H9 (cell line): ENCODE measurements at regions not wholly inside any gene's neighbourhood (a gene's known extent, or its start where the extent isn't known, plus 50 kb on each side); places are given as distances from the start of the nearest gene placed in this dataset.

Experiments
- DNase-seq: peaks from one replicate; pipeline ENCODE4 v3.0.0-alpha.2; 2017
- H2AFZ ChIP-seq: one replicate; pipeline ENCODE4 v1.6.1; 2013; ENCODE audit warnings: mild to moderate bottlenecking, low read length, control low read depth, moderate library complexity
- H2AK5ac ChIP-seq: 2 replicates; pipeline ENCODE4 v1.6.1; 2013; ENCODE audit warnings: low read length, control low read depth, mixed read lengths; ENCODE audit not compliant: insufficient read length
- H2BK120ac ChIP-seq: one replicate; pipeline ENCODE4 v1.6.1; 2013; ENCODE audit warnings: low read depth, mild to moderate bottlenecking, low read length, control low read depth, inconsistent platforms; ENCODE audit not compliant: poor library complexity, severe bottlenecking
- H2BK12ac ChIP-seq: 2 replicates; pipeline ENCODE4 v1.6.1; 2013; ENCODE audit warnings: low read length, control low read depth, mixed read lengths, low read depth; ENCODE audit not compliant: insufficient read length
- H2BK15ac ChIP-seq: 2 replicates; pipeline ENCODE4 v1.6.1; 2013; ENCODE audit warnings: low read depth, low read length, control low read depth
- H2BK20ac ChIP-seq: one replicate; pipeline ENCODE4 v1.6.1; 2013; ENCODE audit warnings: low read depth, mild to moderate bottlenecking, low read length, control low read depth, inconsistent platforms; ENCODE audit not compliant: poor library complexity, severe bottlenecking
- H2BK5ac ChIP-seq: 2 replicates; pipeline ENCODE4 v1.6.1; 2013; ENCODE audit warnings: low read length, control low read depth, mixed read lengths; ENCODE audit not compliant: insufficient read length
- H3K14ac ChIP-seq: 2 replicates; pipeline ENCODE4 v1.6.1; 2013; ENCODE audit warnings: low read length, control low read depth; ENCODE audit not compliant: insufficient read depth
- H3K18ac ChIP-seq: 2 replicates; pipeline ENCODE4 v1.6.1; 2013; ENCODE audit warnings: low read depth, mild to moderate bottlenecking, mixed read lengths, low read length, control low read depth; ENCODE audit not compliant: insufficient read length
- H3K23ac ChIP-seq: 2 replicates; pipeline ENCODE4 v1.6.1; 2013; ENCODE audit warnings: low read length, control low read depth, mixed read lengths, low read depth; ENCODE audit not compliant: insufficient read length
- H3K23me2 ChIP-seq: 2 replicates; pipeline ENCODE4 v1.6.1; 2013; ENCODE audit warnings: low read depth, mild to moderate bottlenecking, mixed read lengths, low read length, control low read depth; ENCODE audit not compliant: insufficient read length, poor library complexity, severe bottlenecking
- H3K27ac ChIP-seq: 2 replicates; pipeline ENCODE4 v1.5.1; 2013; ENCODE audit warnings: low read length, control low read depth, mixed read lengths, low read depth; ENCODE audit not compliant: insufficient read length
- H3K27me3 ChIP-seq: 2 replicates; pipeline ENCODE4 v1.6.1; 2013; ENCODE audit warnings: low read length, control low read depth, inconsistent platforms; ENCODE audit not compliant: insufficient read depth
- H3K4ac ChIP-seq: 2 replicates; pipeline ENCODE4 v1.6.1; 2013; ENCODE audit warnings: low read depth, mild to moderate bottlenecking, control low read depth, inconsistent platforms, low read length, moderate library complexity
- H3K4me1 ChIP-seq: 2 replicates; pipeline ENCODE4 v1.6.1; 2013; ENCODE audit warnings: low read length, control low read depth, inconsistent platforms; ENCODE audit not compliant: insufficient read depth
- H3K4me2 ChIP-seq: 2 replicates; pipeline ENCODE4 v1.6.1; 2013; ENCODE audit warnings: low read length, control low read depth, mixed read lengths; ENCODE audit not compliant: insufficient read length, insufficient read depth
- H3K56ac ChIP-seq: 2 replicates; pipeline ENCODE4 v1.6.1; 2013; ENCODE audit warnings: low read depth, mild to moderate bottlenecking, mixed read lengths, low read length, control low read depth; ENCODE audit not compliant: insufficient read length
- H3K79me1 ChIP-seq: 2 replicates; pipeline ENCODE4 v1.6.1; 2013; ENCODE audit warnings: low read depth, mild to moderate bottlenecking, moderate library complexity, low read length, control low read depth, inconsistent platforms; ENCODE audit not compliant: insufficient read depth, poor library complexity, severe bottlenecking
- H3K79me2 ChIP-seq: 2 replicates; pipeline ENCODE4 v1.6.1; 2013; ENCODE audit warnings: low read length, control low read depth, inconsistent platforms; ENCODE audit not compliant: insufficient read depth
- H3K9ac ChIP-seq: 2 replicates; pipeline ENCODE4 v1.6.1; 2013; ENCODE audit warnings: low read length, control low read depth, mixed read lengths; ENCODE audit not compliant: insufficient read length; ENCODE audit errors: extremely low read depth
- H3K9me3 ChIP-seq: one replicate; pipeline ENCODE4 v1.6.1; 2013; ENCODE audit warnings: low read depth, low read length, inconsistent platforms; ENCODE audit not compliant: control insufficient read depth
- H3T11ph ChIP-seq: one replicate; pipeline ENCODE4 v1.6.1; 2013; ENCODE audit warnings: mild to moderate bottlenecking, low read length, control low read depth, inconsistent platforms
- H4K20me1 ChIP-seq: one replicate; pipeline ENCODE4 v1.6.1; 2013; ENCODE audit not compliant: control insufficient read depth, insufficient read length, insufficient read depth
- H4K5ac ChIP-seq: 2 replicates; pipeline ENCODE4 v1.6.1; 2013; ENCODE audit warnings: low read depth, mild to moderate bottlenecking, mixed read lengths, low read length, control low read depth; ENCODE audit not compliant: insufficient read length
- H4K8ac ChIP-seq: replicated peaks from 2 replicates; pipeline ENCODE4 v1.6.1; 2013; ENCODE audit warnings: low read length, control low read depth, mixed read lengths, low read depth; ENCODE audit not compliant: insufficient read length
- H4K91ac ChIP-seq: 2 replicates; pipeline ENCODE4 v1.6.1; 2013; ENCODE audit warnings: low read depth, mild to moderate bottlenecking, moderate library complexity, mixed read lengths, low read length, control low read depth; ENCODE audit not compliant: insufficient read length
- H3K27ac Mint-ChIP-seq, 3 experiments: 2 replicates in 2 of 3; 3 replicates in 1 of 3; pipeline ENCODE4 v1.8.0; 2020 to 2021; ENCODE audit warnings: mixed read lengths in 3 of 3, mild to moderate bottlenecking in 1 of 3, moderate library complexity in 1 of 3
- H3K27me3 Mint-ChIP-seq: 2 replicates; pipeline ENCODE4 v1.8.0; 2021; ENCODE audit warnings: low read depth, mild to moderate bottlenecking, moderate library complexity, mixed read lengths
- H3K36me3 Mint-ChIP-seq, 3 experiments: 2 replicates in 2 of 3; 3 replicates in 1 of 3; pipeline ENCODE4 v1.8.0; 2020 to 2021; ENCODE audit warnings: low read depth in 3 of 3, mixed read lengths in 3 of 3; ENCODE audit not compliant: insufficient read depth in 1 of 3
- H3K4me1 Mint-ChIP-seq, 2 experiments: 2 replicates each; pipeline ENCODE4 v1.8.0; 2020; ENCODE audit warnings: mixed read lengths in 2 of 2
- H3K4me3 Mint-ChIP-seq, 2 experiments: 2 replicates in 1 of 2; 3 replicates in 1 of 2; pipeline ENCODE4 v1.8.0; 2020 to 2021; ENCODE audit warnings: mild to moderate bottlenecking in 2 of 2, mixed read lengths in 2 of 2, moderate library complexity in 1 of 2
- H3K9me3 Mint-ChIP-seq, 2 experiments: 2 replicates in 1 of 2; 3 replicates in 1 of 2; pipeline ENCODE4 v1.8.0; 2020; ENCODE audit warnings: mild to moderate bottlenecking in 2 of 2, mixed read lengths in 2 of 2, moderate library complexity in 1 of 2
- WGBS: extraction: QIAGEN DNeasy Blood & Tissue Kit; methylation state at CpG from one replicate; pipeline ENCODE4 v1.1.7; 2013; ENCODE audit warnings: missing lambda C conversion rate, low lambda C conversion rate, mixed read lengths; ENCODE audit not compliant: insufficient read length; ENCODE audit errors: extremely low coverage; 5-methylcytosine and 5-hydroxymethylcytosine counted together
- TF ChIP-seq, protein P1 (sequence below): fragments of 200-600 bp; sonication (generic); conservative IDR thresholded peaks from 3 replicates; pipeline ENCODE4 v1.8.0; 2021; ENCODE audit warnings: antibody characterized with exemption, mild to moderate bottlenecking

DNA sequence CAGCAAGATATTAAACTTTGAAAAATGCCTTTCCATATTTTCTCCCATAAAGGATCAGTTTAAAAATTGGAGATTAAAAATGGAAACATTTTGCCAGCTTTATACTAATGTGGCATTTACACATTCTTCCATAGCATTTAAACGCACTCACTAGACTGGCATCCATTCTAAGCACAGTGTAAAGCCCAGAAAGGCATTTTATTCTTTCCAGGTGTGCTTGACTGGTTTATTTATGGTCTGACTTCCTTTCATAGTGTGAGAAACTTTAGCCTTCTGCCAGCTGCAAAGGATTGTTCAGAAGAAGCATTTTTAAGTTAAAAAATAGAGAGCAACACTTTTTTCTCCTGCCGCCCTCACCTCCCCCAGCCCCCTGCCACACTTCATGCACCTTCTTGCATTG lies 271.7 kb upstream of the PSMD7 start:
- WGBS: no CpG with 5 or more reads among the region's 2 CpGs

More for the DNA sequence above, 271.7 kb upstream of the PSMD7 start:
- Histone ChIP-seq H2AK5ac (no peak overlapping the region), H2BK15ac (no peak overlapping the region), H3K4me1 (peaks cover 14% of the 10 kb centered on the region), H3K79me2 (no peaks in the 10 kb centered on the region), H3T11ph (no peak overlapping the region), H2AFZ (no peak overlapping the region), H2BK120ac (no peak overlapping the region), H3K4ac (no peak overlapping the region), H3K18ac (no peak overlapping the region), H3K27me3 (no peaks in the 10 kb centered on the region), H3K9ac (no peak overlapping the region), H2BK12ac (no peak overlapping the region), H3K4me2 (no peak overlapping the region), H3K9me3 (no peaks in the 10 kb centered on the region), H4K20me1 (no peaks in the 10 kb centered on the region), H4K5ac (no peak overlapping the region), H3K23me2 (no peaks in the 10 kb centered on the region), H4K8ac (no peak overlapping the region), H3K79me1 (no peaks in the 10 kb centered on the region), H2BK20ac (no peak overlapping the region), H3K56ac (no peak overlapping the region), H2BK5ac (no peak overlapping the region), H3K14ac (no peak overlapping the region), H3K27ac (no peak overlapping the region), H3K23ac (no peak overlapping the region), H4K91ac (no peak overlapping the region)
- DNase-seq: no peak
- H3K27ac Mint-ChIP-seq: no peak overlapping the region
- TF ChIP-seq, protein P1, sequence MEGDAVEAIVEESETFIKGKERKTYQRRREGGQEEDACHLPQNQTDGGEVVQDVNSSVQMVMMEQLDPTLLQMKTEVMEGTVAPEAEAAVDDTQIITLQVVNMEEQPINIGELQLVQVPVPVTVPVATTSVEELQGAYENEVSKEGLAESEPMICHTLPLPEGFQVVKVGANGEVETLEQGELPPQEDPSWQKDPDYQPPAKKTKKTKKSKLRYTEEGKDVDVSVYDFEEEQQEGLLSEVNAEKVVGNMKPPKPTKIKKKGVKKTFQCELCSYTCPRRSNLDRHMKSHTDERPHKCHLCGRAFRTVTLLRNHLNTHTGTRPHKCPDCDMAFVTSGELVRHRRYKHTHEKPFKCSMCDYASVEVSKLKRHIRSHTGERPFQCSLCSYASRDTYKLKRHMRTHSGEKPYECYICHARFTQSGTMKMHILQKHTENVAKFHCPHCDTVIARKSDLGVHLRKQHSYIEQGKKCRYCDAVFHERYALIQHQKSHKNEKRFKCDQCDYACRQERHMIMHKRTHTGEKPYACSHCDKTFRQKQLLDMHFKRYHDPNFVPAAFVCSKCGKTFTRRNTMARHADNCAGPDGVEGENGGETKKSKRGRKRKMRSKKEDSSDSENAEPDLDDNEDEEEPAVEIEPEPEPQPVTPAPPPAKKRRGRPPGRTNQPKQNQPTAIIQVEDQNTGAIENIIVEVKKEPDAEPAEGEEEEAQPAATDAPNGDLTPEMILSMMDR: no peak
- no peaks in the 10 kb centered on the region for H3K9me3 Mint-ChIP-seq
- peaks cover 7% of the 10 kb centered on the region for H3K27me3 Mint-ChIP-seq
- no peaks in the 10 kb centered on the region; a peak in 1 of 7 replicates for H3K36me3 Mint-ChIP-seq
- peaks cover 62 to 67% of the 10 kb centered on the region in 2 experiments for H3K4me1 Mint-ChIP-seq
- H3K4me3 Mint-ChIP-seq: no peak overlapping the region
